Keratinocyte (primary cell): ENCODE measurements at regions not wholly inside any gene's neighbourhood (a gene's known extent, or its start where the extent isn't known, plus 50 kb on each side); places are given as distances from the start of the nearest gene placed in this dataset.

Experiments used
- EZH2 ChIP-seq: IDR thresholded peaks from one replicate; pipeline ENCODE4 v1.6.1; 2012; ENCODE audit warnings: inconsistent platforms, mild to moderate bottlenecking, low read length, moderate library complexity
- TF ChIP-seq, protein P1 (sequence below), 3 experiments: IDR thresholded peaks in 1 of 3; conservative IDR thresholded peaks in 1 of 3; optimal IDR thresholded peaks in 1 of 3; 2 replicates in 2 of 3; 3 replicates in 1 of 3; pipeline versions ENCODE3 to v1.5.1; 2011; ENCODE audit warnings: low read length in 3 of 3, mild to moderate bottlenecking in 3 of 3, moderate library complexity in 2 of 3, control low read depth in 1 of 3, inconsistent platforms in 1 of 3; ENCODE audit not compliant: insufficient read depth in 2 of 3; ENCODE audit errors: extremely low read depth in 1 of 3

DNA sequence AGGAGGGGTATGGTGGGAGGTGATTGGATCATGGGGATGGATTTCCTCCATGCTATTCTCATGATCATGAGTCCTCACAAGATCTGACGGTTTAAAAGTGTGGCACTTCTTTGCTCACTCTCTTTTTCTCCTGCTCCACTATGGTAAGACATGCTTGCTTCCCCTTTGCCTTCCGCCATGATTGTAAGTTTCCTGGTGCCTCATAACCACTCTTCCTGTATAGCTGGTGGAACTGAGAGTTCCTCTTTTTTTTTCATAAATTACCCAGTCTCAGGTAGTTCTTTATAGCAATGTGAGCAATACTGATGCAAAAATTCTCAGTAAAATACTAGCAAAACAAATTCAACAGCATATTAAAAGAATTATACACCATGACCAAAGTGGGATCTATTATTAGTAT lies 728.5 kb upstream of the SLC8A1 start:
- TF ChIP-seq, protein P1, sequence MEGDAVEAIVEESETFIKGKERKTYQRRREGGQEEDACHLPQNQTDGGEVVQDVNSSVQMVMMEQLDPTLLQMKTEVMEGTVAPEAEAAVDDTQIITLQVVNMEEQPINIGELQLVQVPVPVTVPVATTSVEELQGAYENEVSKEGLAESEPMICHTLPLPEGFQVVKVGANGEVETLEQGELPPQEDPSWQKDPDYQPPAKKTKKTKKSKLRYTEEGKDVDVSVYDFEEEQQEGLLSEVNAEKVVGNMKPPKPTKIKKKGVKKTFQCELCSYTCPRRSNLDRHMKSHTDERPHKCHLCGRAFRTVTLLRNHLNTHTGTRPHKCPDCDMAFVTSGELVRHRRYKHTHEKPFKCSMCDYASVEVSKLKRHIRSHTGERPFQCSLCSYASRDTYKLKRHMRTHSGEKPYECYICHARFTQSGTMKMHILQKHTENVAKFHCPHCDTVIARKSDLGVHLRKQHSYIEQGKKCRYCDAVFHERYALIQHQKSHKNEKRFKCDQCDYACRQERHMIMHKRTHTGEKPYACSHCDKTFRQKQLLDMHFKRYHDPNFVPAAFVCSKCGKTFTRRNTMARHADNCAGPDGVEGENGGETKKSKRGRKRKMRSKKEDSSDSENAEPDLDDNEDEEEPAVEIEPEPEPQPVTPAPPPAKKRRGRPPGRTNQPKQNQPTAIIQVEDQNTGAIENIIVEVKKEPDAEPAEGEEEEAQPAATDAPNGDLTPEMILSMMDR (optimal IDR thresholded peaks at IDR 0.05 in 1 of 3, IDR thresholded peaks at IDR 0.05 in 1 of 3, conservative IDR thresholded peaks at IDR 0.05 in 1 of 3; ENCODE audit: extremely low read depth in 1 of 3, insufficient read depth in 2 of 3, low read length in 3 of 3): no peak
- TF ChIP-seq EZH2: no peak
